ENCODE measurements at regions not wholly inside any gene's neighbourhood (a gene's known extent, or its start where the extent isn't known, plus 50 kb on each side); places are given as distances from the start of the nearest gene placed in this dataset.

DNA sequence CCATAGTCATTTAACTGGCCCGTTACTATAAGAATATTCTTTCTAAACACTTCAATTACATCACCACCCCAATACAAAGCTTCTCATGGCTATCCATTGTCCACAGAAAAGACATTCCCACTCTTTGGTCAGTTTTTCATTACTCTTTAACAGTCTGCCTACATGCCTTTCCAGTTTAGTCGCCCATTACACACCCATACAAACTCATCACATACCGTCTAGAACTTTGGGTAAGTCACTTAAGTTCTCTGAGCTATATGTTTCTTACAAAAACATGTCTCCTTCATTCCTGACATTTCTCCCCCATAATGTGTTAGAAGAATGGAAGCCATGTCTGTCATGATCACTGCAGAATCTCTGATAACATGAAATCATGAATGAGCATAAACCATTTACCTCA, 108.2 kb upstream of the STK17B start:
- TF ChIP-seq POLR2A (IDR thresholded peaks at IDR 0.05), result no peak
- TF ChIP-seq, protein P1, sequence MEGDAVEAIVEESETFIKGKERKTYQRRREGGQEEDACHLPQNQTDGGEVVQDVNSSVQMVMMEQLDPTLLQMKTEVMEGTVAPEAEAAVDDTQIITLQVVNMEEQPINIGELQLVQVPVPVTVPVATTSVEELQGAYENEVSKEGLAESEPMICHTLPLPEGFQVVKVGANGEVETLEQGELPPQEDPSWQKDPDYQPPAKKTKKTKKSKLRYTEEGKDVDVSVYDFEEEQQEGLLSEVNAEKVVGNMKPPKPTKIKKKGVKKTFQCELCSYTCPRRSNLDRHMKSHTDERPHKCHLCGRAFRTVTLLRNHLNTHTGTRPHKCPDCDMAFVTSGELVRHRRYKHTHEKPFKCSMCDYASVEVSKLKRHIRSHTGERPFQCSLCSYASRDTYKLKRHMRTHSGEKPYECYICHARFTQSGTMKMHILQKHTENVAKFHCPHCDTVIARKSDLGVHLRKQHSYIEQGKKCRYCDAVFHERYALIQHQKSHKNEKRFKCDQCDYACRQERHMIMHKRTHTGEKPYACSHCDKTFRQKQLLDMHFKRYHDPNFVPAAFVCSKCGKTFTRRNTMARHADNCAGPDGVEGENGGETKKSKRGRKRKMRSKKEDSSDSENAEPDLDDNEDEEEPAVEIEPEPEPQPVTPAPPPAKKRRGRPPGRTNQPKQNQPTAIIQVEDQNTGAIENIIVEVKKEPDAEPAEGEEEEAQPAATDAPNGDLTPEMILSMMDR (IDR thresholded peaks at IDR 0.05 in 4 of 5, conservative IDR thresholded peaks at IDR 0.05 in 1 of 5), result no peak

Measured in gastrocnemius medialis (tissue), 4 donors.